ENCODE measurements at regions not wholly inside any gene's neighbourhood (a gene's known extent, or its start where the extent isn't known, plus 50 kb on each side); places are given as distances from the start of the nearest gene placed in this dataset.

DNA sequence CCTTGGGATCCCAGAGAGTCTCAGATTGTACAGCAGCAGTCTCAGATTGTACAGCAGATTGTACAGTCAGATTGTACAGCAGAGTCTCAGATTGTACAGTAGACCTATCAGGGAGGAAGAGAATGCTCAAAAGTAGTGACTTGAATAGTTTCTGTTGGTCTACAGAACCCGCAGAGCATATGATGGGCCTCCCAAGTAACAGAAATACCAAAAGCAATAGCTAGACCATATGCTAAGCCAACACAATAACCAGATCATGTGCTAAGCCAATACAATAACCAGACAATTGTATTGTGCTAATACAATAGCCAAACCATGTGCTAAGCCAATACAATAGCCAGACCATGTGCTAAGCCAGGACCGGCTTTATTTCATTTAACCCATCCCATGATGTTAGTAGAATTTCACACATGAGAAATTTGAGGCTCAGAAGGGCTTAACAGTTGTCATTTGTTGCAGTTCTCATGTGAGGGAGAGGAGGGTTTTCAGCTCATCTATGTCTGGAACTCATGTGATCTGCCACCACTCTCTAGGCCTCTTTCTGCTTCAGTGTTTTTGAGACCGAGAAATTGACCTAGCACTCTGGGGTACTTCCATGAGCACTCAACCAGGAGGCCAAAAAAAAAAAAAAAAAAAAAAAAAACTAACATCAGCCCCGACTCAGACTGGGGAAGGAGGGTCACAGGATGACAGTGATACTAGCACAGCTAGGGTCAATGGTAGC, 144.0 kb downstream of the SOX9 start:
- TF ChIP-seq EZH2 (optimal IDR thresholded peaks at IDR 0.05; ENCODE audit: low read depth, low read length) (no peak), EZH2phosphoT487 (IDR thresholded peaks at IDR 0.05; ENCODE audit: low read length) (no peak)
- TF ChIP-seq, protein P1, sequence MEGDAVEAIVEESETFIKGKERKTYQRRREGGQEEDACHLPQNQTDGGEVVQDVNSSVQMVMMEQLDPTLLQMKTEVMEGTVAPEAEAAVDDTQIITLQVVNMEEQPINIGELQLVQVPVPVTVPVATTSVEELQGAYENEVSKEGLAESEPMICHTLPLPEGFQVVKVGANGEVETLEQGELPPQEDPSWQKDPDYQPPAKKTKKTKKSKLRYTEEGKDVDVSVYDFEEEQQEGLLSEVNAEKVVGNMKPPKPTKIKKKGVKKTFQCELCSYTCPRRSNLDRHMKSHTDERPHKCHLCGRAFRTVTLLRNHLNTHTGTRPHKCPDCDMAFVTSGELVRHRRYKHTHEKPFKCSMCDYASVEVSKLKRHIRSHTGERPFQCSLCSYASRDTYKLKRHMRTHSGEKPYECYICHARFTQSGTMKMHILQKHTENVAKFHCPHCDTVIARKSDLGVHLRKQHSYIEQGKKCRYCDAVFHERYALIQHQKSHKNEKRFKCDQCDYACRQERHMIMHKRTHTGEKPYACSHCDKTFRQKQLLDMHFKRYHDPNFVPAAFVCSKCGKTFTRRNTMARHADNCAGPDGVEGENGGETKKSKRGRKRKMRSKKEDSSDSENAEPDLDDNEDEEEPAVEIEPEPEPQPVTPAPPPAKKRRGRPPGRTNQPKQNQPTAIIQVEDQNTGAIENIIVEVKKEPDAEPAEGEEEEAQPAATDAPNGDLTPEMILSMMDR (IDR thresholded peaks at IDR 0.05; ENCODE audit: low read length) = no peak
- Histone ChIP-seq H3K9ac (ENCODE audit: low read length) (no peak overlapping the region), H3K4me2 (ENCODE audit: low read depth, low read length) (no peak overlapping the region), H3F3A (ENCODE audit: insufficient read depth, low read length) (no peaks in the 10 kb centered on the region), H3K79me2 (ENCODE audit: low read length) (no peaks in the 10 kb centered on the region), H3K4me3 (ENCODE audit: low read length) (no peak overlapping the region), H3K27me3 (replicated peaks; ENCODE audit: insufficient read depth, low read length) (no peaks in the 10 kb centered on the region), H3K9me3 (replicated peaks; ENCODE audit: insufficient read depth, low read length) (no peaks in the 10 kb centered on the region), H2AFZ (ENCODE audit: low read length) (no peak overlapping the region), H3K9me2 (replicated peaks; ENCODE audit: insufficient read depth, low read length) (no peaks in the 10 kb centered on the region), H3K4me1 (ENCODE audit: low read length) (no peaks in the 10 kb centered on the region), H3K36me3 (replicated peaks; ENCODE audit: insufficient read depth, low read length) (no peaks in the 10 kb centered on the region), H4K20me1 (ENCODE audit: insufficient read depth, low read length) (no peaks in the 10 kb centered on the region), H3K27ac (ENCODE audit: low read length) (no peak overlapping the region)
- no peak for DNase-seq

DNA sequence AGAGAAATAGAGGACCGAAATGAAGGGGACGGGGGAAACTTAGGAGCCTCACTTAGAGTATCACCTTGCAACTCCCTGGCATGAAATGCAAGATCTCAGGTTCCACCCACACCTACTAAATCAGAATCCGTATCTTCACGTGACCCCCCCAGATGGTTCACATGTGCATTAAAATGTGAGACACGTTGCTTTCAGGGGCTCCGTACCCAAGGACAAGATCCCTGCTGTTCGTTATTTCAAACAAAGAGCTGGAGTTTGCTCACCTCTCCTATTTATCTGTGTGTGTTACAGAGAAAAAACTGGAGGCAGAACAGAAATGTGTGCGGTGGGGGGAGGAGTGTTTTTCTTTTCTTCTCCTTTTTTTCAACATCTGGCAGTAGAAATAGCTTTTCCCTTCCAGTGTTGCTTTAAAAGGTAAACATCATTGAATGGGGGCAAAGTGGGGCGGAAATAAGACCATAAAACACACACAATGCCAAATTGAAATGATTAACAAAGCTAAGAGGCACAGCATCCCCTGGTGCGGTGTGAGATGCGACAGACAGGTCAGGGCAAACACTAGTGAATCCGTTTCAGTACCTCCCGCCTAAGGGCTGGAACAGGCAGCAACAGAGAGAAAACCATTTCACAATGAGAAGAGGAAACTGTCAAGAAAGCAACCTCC, 145.4 kb downstream of the SOX9 start:
- DNase-seq = no peak
- Histone ChIP-seq H3K4me2 (ENCODE audit: low read depth, low read length) (no peak overlapping the region), H2AFZ (ENCODE audit: low read length) (no peak overlapping the region)

DNA sequence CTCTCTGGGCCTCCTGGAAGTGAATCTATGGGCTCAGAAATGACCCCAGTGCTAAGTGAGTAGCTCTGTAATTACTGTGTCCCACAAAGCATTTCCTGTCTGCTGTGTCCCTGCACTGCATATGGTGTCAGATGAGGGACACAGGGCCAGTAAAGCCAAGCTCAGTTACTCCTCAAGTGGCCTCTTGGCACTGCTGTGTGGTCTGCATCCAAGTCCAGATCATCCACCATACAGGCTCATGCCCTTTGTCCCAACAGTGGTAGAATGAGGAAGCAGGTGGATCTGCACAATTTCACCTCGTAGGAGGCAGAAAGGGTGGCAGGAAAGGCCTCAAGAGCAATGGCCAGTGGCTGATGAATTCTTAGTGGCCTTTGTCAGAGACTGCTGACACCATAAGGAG, 146.8 kb downstream of the SOX9 start:
- Histone ChIP-seq H3F3A (ENCODE audit: insufficient read depth, low read length) (no peaks in the 10 kb centered on the region), H3K9me2 (replicated peaks; ENCODE audit: insufficient read depth, low read length) (no peaks in the 10 kb centered on the region), H3K27ac (ENCODE audit: low read length) (no peak overlapping the region), H3K27me3 (replicated peaks; ENCODE audit: insufficient read depth, low read length) (no peaks in the 10 kb centered on the region), H3K9me3 (replicated peaks; ENCODE audit: insufficient read depth, low read length) (no peaks in the 10 kb centered on the region), H3K79me2 (ENCODE audit: low read length) (no peaks in the 10 kb centered on the region), H3K4me2 (ENCODE audit: low read depth, low read length) (no peak overlapping the region), H2AFZ (ENCODE audit: low read length) (no peak overlapping the region), H3K9ac (ENCODE audit: low read length) (no peak overlapping the region), H3K4me1 (ENCODE audit: low read length) (no peaks in the 10 kb centered on the region), H3K36me3 (replicated peaks; ENCODE audit: insufficient read depth, low read length) (no peaks in the 10 kb centered on the region), H3K4me3 (ENCODE audit: low read length) (no peak overlapping the region), H4K20me1 (ENCODE audit: insufficient read depth, low read length) (no peaks in the 10 kb centered on the region)
- DNase-seq = no peak
- TF ChIP-seq EZH2 (optimal IDR thresholded peaks at IDR 0.05; ENCODE audit: low read depth, low read length) (no peak), EZH2phosphoT487 (IDR thresholded peaks at IDR 0.05; ENCODE audit: low read length) (no peak)
- TF ChIP-seq, protein P1 (IDR thresholded peaks at IDR 0.05; ENCODE audit: low read length) = no peak

More for the DNA sequence above, 145.4 kb downstream of the SOX9 start:
- H3K36me3 ChIP-seq (replicated peaks; ENCODE audit: insufficient read depth, low read length) = no peaks in the 10 kb centered on the region
- H3K9me3 ChIP-seq (replicated peaks; ENCODE audit: insufficient read depth, low read length) = no peaks in the 10 kb centered on the region
- H3K4me3 ChIP-seq (ENCODE audit: low read length) = no peak overlapping the region
- no peaks in the 10 kb centered on the region for H3K4me1 ChIP-seq (ENCODE audit: low read length)
- H4K20me1 ChIP-seq (ENCODE audit: insufficient read depth, low read length) = no peaks in the 10 kb centered on the region
- H3F3A ChIP-seq (ENCODE audit: insufficient read depth, low read length) = no peaks in the 10 kb centered on the region
- H3K27me3 ChIP-seq (replicated peaks; ENCODE audit: insufficient read depth, low read length) = no peaks in the 10 kb centered on the region
- no peak overlapping the region for H3K9ac ChIP-seq (ENCODE audit: low read length)
- TF ChIP-seq EZH2 (optimal IDR thresholded peaks at IDR 0.05; ENCODE audit: low read depth, low read length) (no peak), EZH2phosphoT487 (IDR thresholded peaks at IDR 0.05; ENCODE audit: low read length) (no peak)
- TF ChIP-seq, protein P1 (IDR thresholded peaks at IDR 0.05; ENCODE audit: low read length) = no peak
- no peak overlapping the region for H3K27ac ChIP-seq (ENCODE audit: low read length)
- H3K9me2 ChIP-seq (replicated peaks; ENCODE audit: insufficient read depth, low read length) = no peaks in the 10 kb centered on the region
- no peaks in the 10 kb centered on the region for H3K79me2 ChIP-seq (ENCODE audit: low read length)
